ENCODE measurements at regions not wholly inside any gene's neighbourhood (a gene's known extent, or its start where the extent isn't known, plus 50 kb on each side); places are given as distances from the start of the nearest gene placed in this dataset.
A peak's percentile ranks its signal among the peaks of the same experiment; 100 is the strongest.

GRCh38 chr2:8058652-8059051 is 623.2 kb upstream of the ID2 start:
- ATAC-seq (no peak), FAIRE-seq (no peak), DNase-seq (ENCODE audit: extremely low read depth in 1 of 4, low spot score in 3 of 4) (no peak)
- 0% methylated on average over 2 of the region's 2 CpGs for WGBS (ENCODE audit: insufficient coverage, low coverage, missing lambda C conversion rate)
- H3K36me3 ChIP-seq (ENCODE audit: control insufficient read depth, insufficient read depth, low read length), result no peaks in the 10 kb centered on the region
- BruUV-seq (replicated peaks), result no TSS peak
- H3K9me1 ChIP-seq (ENCODE audit: control insufficient read depth, insufficient read depth, low read length), result no peaks in the 10 kb centered on the region
- ChIA-PET POLR2A (no interaction called here), CTCF (ENCODE audit: low intra/inter-chr PET ratio) (no interaction called here)
- no peak overlapping the region for H2AFZ ChIP-seq (ENCODE audit: low read depth, low read length)
- intact Hi-C loops (cut with micrococcal nuclease), result no loop called here
- TF ChIP-seq SPI1 (IDR thresholded peaks at IDR 0.05; ENCODE audit: borderline replicate concordance, low read depth, low read length) (peak; percentile 53; the same call in 1 of the 2 replicates), ZNF174 (CRISPR knock-in tag; IDR thresholded peaks at IDR 0.05) (no peak), KAT8 (IDR thresholded peaks at IDR 0.05; ENCODE audit: low read depth) (no peak), PRDM10 (IDR thresholded peaks at IDR 0.05; ENCODE audit: partially characterized antibody) (no peak), MCM3 (IDR thresholded peaks at IDR 0.05) (no peak), CC2D1A (IDR thresholded peaks at IDR 0.05) (no peak), ILK (tag; IDR thresholded peaks at IDR 0.05; ENCODE audit: borderline replicate concordance, low read depth) (no peak), SMAD2 (IDR thresholded peaks at IDR 0.05; ENCODE audit: low read depth, low read length) (no peak)
- no peaks in the 10 kb centered on the region for H3K79me2 ChIP-seq (ENCODE audit: control insufficient read depth, insufficient read depth, low read length)
- H3K4me2 ChIP-seq (ENCODE audit: insufficient read depth, low read length), result no peak overlapping the region
- no peak overlapping the region for H3K9ac ChIP-seq (ENCODE audit: insufficient read depth in 1 of 2, low read depth in 2 of 2, low read length in 2 of 2)
- H3K9me3 ChIP-seq (replicated peaks; ENCODE audit: control insufficient read depth, insufficient read depth, low read depth, low read length), result no peaks in the 10 kb centered on the region
- no peak overlapping the region for H3K27ac ChIP-seq (ENCODE audit: extremely low read depth, low read depth, low read length)
- no peaks in the 10 kb centered on the region for H4K20me1 ChIP-seq (replicated peaks; ENCODE audit: control insufficient read depth, insufficient read depth, low read length)
- H3K4me3 ChIP-seq, result no peak overlapping the region
- peaks cover 2 to 9% of the 10 kb centered on the region in 2 experiments; a peak in 2 of 5 replicates for H3K27me3 ChIP-seq (ENCODE audit: control insufficient read depth in 2 of 2, insufficient read depth in 2 of 2, low read length in 2 of 2)
- in situ Hi-C loops (cut with MboI), result no loop called here
- H3K4me1 ChIP-seq (replicated peaks in 1 of 2; ENCODE audit: control insufficient read depth in 2 of 2, insufficient read depth in 2 of 2, low read length in 2 of 2), result no peaks in the 10 kb centered on the region

All from K562 (cell line).